HEK293T (cell line): ENCODE measurements at regions not wholly inside any gene's neighbourhood (a gene's known extent, or its start where the extent isn't known, plus 50 kb on each side); places are given as distances from the start of the nearest gene placed in this dataset.
"Not testable (repeated sequence)": the region's sequence is repeated elsewhere in the genome, so short reads cannot be mapped to it uniquely, and the experiment has no call there.

Source experiments
- CTBP1 ChIP-seq: fragments of 450-650 bp; IDR thresholded peaks from 2 replicates; pipeline ENCODE4 v1.6.1; 2016; ENCODE audit warnings: borderline replicate concordance
- FOXA1 ChIP-seq: fragments of 450-650 bp; IDR thresholded peaks from 2 replicates; pipeline ENCODE4 v1.6.1; 2016; ENCODE audit warnings: mild to moderate bottlenecking
- SP1 ChIP-seq: fragments of 450-650 bp; IDR thresholded peaks from 2 replicates; pipeline ENCODE4 v1.6.1; 2017
- SUZ12 ChIP-seq: fragments of 450-650 bp; IDR thresholded peaks from 2 replicates; pipeline ENCODE4 v1.6.1; 2016; ENCODE audit warnings: mild to moderate bottlenecking
- TARDBP ChIP-seq: fragments of 450-650 bp; IDR thresholded peaks from 2 replicates; pipeline ENCODE4 v1.6.1; 2016
- ZNF384 ChIP-seq: fragments of 450-650 bp; IDR thresholded peaks from 2 replicates; pipeline ENCODE4 v1.6.1; 2016

DNA sequence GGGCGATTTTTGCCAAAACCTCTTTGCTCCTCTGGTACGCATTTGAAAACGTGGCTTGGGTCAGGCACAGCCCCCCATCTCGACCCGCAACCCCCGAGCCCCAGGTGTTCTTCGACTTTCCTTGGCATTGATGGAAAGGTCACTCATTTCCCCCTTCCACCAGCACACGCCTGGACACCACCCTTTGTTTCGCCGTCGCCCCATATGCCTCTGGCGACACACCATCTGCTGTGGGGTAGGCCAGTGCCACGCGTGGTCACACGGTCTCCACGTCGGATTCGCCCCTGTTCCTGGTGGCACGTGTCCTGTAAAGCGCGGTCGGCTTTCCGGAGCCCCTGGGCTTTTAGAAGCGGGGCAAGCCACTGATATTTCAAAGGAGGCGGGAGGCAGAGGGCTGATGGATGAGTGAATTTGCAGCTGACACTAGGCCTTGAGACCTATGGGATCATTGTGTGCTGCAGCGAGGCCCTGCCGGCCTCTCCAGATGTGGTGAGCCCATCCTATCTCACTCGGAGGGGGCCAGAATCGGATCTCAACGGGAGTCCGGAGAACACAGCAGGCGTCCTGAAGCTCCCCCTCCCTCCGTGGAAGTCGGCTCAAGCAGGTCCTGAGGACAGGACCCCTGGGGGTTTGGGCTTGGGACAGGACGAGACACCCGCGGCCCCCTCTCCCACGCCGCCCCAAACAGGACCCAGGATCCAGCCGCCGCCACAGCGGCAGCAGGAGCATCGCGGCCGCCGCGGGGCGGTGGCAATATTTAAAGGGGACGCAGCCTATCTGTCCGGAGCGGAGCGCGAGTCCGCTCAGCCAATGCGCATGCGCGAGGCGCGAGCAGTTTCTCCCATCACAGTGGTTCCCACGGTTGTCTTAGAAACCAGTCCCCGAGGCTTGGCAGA, 100.0 kb upstream of the FOXD4L5 start:
- not testable (repeated sequence) for TF ChIP-seq SP1, ZNF384, FOXA1, CTBP1, TARDBP, SUZ12
